GM21576 (cell line): ENCODE measurements at regions not wholly inside any gene's neighbourhood (a gene's known extent, or its start where the extent isn't known, plus 50 kb on each side); places are given as distances from the start of the nearest gene placed in this dataset.
A peak's percentile ranks its signal among the peaks of the same experiment; 100 is the strongest.

Experiments used
- ATAC-seq: cut with Tn5 transposase; IDR thresholded peaks from one replicate; pipeline ENCODE4 v1.9.1; 2021; ENCODE audit warnings: mild to moderate bottlenecking, moderate library complexity; ENCODE audit not compliant: unreplicated experiment

DNA sequence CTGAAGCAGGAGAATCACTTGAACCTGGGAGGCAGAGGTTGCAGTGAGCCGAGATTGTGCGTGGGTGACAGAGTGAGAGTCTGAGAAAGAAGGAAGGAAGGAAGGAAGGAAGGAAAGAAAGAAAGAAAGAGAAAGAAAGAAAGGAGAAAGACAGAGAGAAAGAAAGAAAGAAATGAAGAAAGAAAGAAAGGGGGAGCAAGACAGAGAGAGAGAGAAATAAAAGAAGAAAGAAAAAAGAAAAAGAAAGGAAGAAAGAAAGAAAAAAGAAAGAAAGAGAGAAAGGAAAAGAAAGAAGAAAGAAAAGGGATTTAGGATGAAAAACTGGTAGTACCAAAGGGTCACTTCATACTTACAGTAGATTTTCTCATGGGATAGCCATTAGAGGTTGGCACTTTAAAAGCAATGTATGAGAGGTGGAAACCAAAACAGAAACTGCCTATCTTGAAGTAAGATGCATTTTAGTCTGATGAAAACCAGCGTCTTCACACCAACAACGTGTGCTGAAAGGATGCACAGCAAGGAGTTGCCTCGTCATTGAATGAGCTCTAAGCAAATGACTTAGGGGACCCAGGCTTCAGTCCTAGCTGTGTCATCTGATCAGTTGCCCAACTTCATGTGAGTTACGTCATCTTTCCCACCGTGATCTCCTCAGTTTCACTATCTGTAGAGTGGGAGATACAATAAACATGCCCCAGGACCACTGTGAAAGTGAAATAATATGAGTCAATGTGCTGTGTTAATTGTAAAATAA lies 133.9 kb upstream of the NEDD9 start:
- ATAC-seq = peak; percentile 77

DNA sequence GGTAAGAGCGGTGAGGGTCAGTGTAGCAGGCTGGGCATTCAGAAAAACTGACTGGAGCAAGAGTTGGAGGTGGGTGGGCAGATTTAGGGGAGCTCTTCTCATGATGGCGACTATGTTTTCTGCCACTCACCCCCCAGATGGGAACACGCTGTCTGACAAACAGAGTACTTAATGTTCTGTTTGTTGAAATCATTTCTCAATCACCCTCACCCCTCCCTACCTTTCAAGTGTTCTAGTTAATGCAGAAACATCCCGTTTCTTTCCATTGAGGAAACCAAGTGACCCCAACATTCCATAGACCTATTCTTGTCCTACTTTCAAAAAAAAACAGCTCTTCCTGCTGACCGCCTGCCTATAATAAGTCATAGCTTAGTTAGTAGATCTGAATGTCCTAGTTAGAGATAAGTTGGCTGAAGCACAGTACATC lies 132.5 kb upstream of the NEDD9 start:
- ATAC-seq = no peak

DNA sequence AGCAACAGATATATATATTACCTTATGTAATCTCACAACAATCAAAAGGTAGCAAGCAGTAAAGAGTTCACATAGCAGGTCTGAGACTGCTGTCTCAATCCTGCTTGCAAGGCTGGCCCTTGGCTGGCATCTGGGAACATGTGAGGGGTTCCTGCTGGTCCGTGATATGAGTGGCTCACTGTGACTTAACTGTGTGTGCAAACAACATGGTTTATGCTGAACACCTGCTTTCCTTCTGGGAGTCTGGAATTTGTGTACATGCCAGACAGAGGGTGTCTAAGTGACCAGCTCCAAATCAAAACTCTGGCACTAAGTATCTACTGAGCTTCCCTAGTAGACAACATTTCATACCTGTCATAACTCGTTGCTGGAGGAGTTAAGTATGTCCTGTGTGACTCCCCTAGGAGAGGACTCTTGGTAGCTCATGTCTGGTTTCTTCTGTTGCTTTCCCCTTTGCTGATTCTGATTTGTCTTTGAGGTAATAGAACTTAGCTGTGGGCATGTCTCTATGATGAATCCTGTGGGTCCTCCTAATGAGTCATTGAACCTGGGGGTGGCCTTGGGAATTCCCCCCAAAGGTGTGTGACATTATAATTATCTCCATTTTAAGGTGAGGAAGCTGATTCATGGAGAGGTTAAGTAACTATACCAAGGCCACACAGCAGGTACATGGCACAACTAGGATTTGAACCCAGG lies 131.6 kb upstream of the NEDD9 start:
- no peak for ATAC-seq

DNA sequence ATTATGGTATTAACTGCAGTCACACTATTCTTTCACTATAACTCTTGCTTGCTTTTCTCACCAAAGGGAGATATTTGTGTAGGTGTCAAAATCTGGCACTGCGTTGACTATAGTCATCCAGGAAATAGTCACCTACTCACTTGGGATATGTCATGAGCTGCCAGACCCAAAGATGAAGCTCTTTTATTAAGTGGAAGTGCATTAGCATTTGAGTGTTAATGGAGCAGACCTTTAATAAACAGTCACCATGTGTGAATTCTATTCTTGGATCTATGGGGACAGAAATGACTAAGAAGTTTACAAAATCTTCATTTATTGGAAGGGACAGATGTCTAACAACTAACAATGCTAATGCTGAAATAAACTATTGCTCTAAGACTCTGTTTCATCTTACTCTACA lies 130.1 kb upstream of the NEDD9 start:
- no peak for ATAC-seq

DNA sequence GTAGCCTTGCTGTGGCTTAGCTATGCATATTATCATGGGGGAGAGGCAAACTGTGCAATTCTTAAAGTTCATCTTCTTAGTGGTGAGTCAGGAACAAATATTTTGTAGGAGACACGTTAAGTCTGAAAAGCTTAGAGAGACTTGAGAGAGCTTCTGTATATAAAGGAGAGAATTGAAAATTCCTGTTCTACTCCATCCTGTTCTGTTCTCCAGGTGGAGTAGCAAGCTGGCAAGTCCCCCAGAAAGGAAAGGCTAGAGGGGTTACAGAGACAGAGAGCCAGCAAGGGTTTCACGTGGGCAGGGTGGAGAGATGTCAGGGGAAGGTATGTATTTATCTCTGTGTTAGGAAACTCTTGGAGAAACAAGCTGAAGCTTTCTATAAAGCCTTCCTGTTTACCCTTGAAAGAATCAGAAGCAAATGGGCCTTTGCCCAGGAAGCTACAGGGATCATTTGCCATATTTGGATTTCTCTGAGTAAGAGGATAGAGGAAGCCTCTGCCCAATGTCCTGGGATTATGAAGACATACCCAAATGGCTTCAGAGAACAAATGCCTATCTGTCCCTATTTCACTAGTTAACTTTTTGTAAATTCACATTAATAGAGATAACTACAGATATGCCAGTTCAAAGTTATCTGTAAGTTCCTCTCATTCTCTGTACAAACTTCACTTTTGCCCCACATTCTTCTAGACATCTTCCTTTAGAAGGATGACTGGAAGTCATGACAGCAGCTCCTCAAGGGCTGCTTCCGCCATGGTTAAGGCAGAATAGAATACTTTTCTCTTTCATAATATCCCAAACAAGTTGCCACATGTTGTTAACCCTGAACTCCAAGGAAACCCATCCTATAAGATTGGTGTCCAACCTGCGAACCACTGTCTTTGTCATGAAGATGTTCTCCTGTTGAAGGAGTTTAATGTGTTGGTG lies 126.7 kb upstream of the NEDD9 start:
- ATAC-seq = no peak

DNA sequence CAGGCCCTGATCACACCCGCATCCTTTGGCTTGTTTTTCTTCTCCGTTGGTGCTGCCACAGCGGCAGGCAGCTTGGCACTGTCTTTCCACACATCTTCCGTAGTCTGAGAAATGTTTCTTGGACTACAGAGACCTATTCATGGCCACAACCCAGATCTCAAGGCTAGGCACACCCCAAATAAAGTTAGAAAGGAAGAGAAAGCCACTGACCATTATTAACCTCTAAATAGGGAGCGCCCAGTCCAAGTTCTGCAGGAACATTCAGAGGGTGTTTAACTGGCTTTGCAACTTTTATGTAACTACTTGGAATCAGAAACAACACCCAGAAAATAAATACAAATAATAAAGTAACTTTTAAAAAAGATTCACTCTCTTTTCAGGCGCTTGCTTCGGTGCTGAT lies 124.8 kb upstream of the NEDD9 start:
- ATAC-seq = no peak

DNA sequence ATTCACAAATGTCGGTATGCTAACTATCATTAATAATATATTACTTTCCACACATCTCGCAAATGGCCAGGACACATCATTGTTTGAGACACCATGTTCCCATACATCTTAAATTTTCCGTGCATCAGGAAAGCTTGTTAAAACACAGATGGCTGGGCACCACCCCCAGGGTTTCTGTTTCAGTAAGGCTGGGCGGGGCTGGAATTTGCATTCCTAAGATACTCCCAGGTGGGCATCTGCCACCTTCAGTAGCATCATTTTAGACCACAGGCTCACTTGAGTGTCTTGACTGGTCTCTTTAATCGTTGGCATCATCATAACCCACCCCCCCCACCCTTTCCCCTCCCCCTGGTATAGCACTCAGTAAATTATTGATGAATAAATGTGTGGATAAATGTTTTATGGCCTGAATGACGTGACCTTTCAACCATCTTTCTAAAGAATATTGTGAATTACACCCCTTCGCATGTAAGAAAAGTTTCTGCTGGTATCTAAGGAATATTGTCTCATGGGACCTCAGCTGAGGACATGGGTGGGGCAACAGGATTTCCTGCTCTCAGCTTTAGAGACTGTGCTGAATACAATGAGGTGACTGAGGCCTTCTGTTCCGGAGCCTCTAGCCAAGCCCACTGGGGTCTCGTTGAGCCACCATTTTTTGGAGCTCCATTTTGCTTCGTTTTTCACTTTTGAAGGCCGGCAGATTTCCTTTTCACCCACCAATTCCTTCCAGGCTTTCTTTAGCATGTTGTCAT lies 124.1 kb upstream of the NEDD9 start:
- ATAC-seq = no peak

DNA sequence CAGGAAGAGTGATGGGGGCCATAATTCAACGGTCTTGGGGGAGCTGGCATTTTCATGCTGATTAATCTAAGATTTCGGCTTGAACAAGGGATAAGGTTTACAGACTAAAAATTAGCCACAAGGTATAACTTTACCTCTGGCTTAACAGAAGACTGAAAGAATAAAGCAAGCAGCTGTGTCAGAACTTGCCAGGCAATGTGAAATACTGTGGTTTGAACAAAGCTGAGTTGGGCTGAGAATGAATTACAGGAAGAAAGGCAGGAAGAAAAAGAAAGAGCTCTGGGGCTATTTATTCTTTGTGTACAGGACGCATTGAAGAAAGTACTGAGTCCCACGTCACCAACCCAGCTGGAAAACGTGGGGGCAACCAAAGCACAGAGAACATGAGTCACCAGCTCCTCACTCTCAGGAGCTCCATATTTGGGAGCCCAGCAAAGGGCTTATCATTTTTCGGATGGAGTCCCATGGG lies 121.5 kb upstream of the NEDD9 start:
- no peak for ATAC-seq

DNA sequence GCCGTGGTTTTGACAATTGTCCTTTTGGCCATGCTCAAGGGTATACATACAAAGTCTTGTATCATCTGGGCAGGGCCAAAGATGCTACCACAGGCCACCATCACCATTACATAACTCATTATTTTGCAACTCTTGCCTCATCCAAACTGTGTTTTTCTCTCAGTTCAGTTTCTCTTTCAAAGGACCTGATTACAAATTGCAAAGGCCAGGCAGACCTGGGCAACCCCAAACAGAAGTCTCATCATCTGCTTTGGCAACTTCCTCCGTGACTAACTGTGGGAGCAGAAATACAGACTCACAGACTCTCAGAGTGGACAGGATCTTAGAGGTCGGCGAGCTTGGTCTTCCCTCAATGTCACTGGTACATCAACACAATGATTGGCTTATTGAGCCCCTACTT lies 117.8 kb upstream of the NEDD9 start:
- ATAC-seq = no peak

DNA sequence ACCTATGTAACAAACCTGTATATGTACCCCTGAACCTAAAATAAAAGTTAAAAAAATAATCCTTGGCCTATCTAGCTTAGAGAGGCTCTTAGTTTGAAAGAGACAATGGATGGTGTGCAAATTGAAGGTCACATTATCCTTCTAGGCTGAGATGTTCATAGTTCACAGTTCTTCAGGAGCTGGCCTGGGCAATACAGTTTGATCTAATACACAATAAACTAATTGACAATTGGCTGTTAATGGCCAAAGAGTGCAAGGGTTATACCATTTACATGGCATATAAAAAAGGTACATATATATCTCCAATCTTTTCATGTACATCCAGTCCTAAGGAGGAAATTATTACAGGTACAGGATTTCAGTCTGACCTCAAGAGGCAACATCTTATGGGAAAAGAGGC lies 117.4 kb upstream of the NEDD9 start:
- no peak for ATAC-seq

DNA sequence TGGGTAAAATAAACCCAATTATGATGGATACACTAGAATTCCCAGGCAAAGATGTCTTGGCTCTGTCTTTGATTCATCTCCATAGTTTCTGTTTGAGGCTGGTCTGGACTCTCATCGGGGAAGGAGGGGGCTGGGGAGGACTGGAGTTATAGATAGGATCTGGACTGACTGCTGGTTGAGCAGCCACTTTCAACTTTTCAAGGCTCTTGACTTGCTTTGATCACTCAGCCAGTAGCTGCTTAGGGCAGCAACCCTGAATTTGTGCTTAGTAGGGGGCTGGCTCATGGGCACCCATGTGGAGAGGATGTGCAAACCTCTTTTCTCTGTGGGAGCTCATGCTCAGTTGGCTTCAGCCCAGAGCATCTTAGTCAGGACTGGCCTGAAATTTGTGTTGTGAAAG lies 114.0 kb upstream of the NEDD9 start:
- ATAC-seq = peak; percentile 47

DNA sequence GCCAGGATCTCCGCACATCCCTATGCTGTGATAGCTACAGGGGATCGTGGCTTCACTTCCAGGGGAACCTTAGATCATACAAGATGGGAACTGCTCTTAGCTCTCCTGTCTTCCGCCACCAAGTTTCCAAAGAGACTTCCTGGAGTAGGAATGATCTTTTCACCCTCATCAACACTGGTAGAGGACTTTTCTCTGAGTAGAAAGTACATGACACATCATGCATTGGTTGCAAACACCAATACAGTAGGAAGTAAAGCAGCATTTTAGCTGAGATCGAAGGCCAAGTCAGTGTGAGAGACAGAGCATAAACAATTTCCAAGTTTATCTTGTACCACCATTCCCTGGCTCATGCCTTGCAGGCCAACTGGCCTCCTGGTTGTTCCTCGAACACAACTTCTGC lies 113.1 kb upstream of the NEDD9 start:
- ATAC-seq = no peak

DNA sequence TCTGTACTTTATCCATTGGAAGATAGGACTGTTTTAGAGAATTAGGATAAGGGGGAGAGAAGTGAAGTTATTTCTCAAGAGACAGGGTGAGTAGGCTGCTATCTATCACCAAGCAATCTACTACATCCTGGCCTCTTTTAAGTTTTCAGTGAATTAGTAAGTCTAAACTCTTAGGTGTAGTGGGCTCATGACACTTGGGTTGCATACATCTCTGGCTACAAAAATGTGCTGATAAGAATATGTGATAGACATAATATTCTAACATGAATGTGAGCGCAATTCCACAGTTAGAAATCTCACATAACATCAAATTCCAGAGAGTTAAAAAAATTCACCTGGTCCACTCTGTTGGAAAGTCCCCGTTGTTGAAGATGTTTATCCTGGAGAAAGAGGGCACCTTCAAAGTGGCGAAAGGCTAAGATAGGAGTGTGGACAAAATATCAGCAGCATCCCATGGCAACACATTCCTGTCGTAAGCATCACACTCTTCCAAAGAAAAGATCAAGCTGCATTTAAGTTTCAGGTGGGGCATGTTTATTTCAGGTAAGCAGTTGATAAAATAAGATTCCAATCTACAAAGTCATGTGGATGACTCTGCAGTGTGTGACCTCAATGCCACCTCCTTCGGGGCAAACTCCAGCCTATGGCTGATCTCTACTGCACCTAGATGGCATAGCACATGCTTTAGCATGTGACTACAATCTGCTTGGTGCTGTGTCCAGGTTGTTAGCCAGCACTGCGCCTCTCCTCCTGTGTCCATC lies 111.7 kb upstream of the NEDD9 start:
- no peak for ATAC-seq

DNA sequence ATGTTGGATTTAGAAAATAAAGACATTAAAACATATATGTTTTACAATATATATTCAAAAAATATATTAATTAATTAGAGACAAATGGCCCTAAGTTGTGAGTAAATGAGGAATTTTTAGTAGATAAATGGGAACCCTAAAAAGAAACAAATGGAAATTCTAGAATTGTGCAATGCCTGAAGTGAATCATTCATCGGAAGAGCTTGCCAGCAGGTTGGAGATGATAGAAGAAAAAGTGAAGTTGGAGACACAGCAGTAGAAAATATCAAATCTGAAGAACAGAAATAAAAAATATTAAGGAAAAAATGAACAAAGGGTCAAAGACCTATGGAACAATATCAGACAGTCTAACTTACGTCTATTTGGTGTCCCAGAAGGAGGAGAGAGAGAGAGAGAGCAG lies 109.4 kb upstream of the NEDD9 start:
- ATAC-seq = no peak

DNA sequence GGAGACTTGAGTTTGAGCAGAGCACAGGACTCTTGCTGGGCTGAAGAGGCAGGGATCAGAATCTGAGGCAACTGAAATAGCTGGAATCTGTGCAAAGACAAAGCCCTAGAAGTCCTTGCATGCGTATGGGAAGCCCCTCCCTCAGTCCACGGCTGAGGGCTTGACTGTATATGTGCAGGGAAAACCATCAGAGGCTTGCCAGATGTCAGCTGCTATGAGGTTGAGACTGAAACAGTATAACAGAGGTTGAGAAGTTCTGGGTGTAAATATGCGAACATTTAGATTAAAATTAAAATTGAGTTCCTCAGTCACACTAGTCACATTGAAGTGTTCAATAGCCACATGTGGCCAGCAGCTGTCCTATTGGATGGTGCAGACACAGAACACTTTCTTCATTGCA lies 108.8 kb upstream of the NEDD9 start:
- no peak for ATAC-seq

DNA sequence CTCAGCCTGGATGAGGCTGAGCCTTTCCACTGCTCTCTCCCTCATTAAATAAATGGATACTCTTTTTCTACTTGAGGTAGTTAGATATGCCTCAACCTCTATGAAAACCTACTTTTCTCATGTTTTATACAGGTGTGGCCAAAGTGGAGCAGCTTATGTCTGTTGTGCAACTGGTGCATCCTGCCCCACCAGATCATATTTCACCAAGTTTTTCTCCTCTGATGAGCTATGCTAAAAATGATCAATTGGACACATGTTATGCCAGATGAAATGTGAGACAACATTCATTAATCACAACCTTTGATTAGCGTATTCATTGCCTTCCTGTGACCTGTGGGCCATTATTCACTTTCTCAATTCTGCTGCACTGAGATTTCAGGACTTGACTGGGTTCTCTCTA lies 106.9 kb upstream of the NEDD9 start:
- ATAC-seq = no peak

DNA sequence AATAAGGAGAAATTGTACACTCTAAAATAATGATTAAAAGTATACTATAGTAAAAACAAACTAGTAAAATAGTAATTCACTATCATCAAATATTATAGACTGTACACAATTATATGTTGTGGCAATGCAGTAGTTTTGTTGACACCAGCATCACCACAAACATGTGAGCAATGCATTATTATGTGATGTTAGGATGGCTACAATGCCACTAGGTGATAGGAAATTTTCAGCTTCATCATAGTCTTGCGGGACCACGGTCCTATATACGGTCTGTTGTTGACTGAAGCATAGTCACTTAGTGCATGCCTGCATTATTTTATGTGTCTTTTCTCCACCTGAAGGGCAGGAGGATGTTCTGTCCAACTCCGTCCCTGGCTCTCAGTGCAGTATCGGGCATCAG lies 104.8 kb upstream of the NEDD9 start:
- ATAC-seq = no peak

DNA sequence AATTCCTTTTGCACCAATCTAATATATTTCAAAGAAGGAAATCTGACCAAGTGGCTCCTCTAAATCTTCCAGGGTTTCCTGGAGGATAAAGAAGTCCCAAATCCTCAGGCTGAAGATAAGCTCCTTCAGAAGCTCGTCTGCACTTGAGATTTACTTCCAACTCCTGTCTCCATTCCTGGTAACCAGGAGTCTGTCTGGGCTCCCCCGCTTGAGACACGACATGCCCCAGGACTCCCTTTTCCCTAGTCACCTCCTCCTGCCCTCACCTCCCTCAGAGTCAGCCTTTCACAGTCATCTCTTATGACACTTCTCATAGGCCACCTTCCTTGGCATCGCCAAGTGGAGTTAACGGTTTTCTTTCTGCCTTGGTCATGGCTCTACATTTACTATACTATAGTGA lies 103.4 kb upstream of the NEDD9 start:
- ATAC-seq = no peak

DNA sequence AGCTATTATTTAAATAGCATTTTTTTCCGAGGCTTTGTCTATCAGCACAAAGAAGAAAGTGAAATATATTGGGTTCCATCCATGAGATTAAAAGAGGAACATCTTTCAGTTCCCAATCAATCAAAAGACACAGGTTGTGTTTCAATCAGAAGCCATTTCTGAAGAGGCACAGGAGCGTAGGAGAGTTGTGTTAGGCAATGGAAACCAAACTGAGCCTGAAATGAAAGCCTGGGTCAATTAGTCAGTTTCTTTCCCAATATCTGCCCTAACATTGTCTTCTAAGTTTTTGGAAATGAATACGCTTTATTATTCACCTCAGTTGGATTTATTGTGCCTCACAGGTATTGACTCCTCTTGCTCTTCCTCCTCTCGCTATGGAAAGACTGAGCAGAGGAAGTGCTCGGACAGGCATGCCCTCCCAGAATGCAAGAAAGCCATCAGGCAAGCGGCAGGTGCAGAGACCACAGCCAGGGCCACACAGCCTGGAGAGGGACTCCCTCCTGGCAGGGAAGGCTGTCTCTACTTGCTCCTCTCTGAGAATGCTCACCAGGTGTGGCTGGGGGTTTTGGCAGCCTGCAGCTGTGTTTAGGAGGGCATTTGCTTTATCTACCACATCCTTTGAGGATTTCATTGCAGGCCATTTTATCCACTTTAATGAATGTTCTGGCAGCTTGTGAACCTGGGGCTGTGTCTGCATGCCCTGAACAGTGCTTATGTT lies 100.8 kb upstream of the NEDD9 start:
- no peak for ATAC-seq
